ENCODE measurements at regions not wholly inside any gene's neighbourhood (a gene's known extent, or its start where the extent isn't known, plus 50 kb on each side); places are given as distances from the start of the nearest gene placed in this dataset.

- Histone ChIP-seq H3K36me3 (no peaks in the 10 kb centered on the region), H3K4me3 (no peak overlapping the region)
- intact Hi-C loops (cut with DNase I; ENCODE audit: low total_unique reads): no loop called here
Observed at GRCh38 chr5:158013303-158013702, 154.4 kb upstream of the CLINT1 start.

DNA sequence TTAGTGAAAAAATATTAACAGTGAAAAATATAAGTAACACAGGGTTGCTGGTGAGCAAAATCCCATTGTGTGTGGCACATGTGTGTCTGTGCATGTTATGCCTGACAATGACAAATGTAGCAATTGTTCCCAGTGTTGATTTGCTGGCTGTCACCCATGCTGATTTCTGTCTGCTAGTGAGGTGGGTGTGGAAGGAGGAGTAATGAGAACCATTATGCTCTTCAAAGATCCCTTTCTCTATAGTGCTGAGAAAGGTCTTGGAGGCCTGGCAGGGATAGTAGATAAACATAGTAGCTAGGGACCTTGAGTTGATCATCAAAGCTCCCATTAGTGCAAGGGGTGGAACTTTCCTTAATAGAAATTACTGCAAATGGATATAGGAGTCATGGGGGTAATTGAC lies 152.5 kb upstream of the CLINT1 start:
- intact Hi-C loops (cut with DNase I; ENCODE audit: low total_unique reads): no loop called here
- peaks cover 0 to 7% (median 3%) of the 10 kb centered on the region in 4 donors for H3K4me1 ChIP-seq
- no peak overlapping the region for H3K4me3 ChIP-seq
- TF ChIP-seq, protein P1, sequence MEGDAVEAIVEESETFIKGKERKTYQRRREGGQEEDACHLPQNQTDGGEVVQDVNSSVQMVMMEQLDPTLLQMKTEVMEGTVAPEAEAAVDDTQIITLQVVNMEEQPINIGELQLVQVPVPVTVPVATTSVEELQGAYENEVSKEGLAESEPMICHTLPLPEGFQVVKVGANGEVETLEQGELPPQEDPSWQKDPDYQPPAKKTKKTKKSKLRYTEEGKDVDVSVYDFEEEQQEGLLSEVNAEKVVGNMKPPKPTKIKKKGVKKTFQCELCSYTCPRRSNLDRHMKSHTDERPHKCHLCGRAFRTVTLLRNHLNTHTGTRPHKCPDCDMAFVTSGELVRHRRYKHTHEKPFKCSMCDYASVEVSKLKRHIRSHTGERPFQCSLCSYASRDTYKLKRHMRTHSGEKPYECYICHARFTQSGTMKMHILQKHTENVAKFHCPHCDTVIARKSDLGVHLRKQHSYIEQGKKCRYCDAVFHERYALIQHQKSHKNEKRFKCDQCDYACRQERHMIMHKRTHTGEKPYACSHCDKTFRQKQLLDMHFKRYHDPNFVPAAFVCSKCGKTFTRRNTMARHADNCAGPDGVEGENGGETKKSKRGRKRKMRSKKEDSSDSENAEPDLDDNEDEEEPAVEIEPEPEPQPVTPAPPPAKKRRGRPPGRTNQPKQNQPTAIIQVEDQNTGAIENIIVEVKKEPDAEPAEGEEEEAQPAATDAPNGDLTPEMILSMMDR (IDR thresholded peaks at IDR 0.05): no peak
- no peaks in the 10 kb centered on the region for H3K27me3 ChIP-seq
- no peak for DNase-seq
- H3K36me3 ChIP-seq: no peaks in the 10 kb centered on the region
- no peak overlapping the region for H3K27ac ChIP-seq
- H3K9me3 ChIP-seq: no peaks in the 10 kb centered on the region

More at GRCh38 chr5:158013303-158013702, 154.4 kb upstream of the CLINT1 start:
- Histone ChIP-seq H3K9me3 (no peaks in the 10 kb centered on the region), H3K27me3 (no peaks in the 10 kb centered on the region), H3K4me1 (peaks cover 0 to 12% (median 4%) of the 10 kb centered on the region in 4 donors), H3K27ac (no peak overlapping the region)
- TF ChIP-seq, protein P1 (IDR thresholded peaks at IDR 0.05): no peak
- no peak for DNase-seq

DNA sequence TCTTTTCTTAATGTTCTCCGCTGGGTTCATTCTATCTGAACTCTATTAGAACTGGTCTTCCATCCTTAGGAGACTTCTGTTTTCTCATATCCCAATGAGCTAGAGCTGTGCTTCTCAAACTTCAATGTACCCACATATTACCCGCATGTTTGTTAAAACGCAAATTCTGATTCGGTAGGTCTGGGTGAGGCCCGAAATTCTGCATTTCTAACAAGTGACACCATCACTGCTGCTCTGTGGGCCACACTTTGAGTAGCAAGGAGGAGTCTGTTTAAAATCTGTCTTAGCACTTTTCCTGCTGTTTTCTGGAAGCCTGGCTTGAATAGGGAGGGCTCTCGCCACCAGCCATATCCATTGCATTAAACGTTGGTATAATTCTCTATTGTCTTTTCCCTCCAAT lies 151.9 kb upstream of the CLINT1 start:
- Histone ChIP-seq H3K9me3 (peaks cover 0 to 4% (median 0%) of the 10 kb centered on the region in 3 donors), H3K4me3 (no peak overlapping the region), H3K4me1 (peaks cover 0 to 1% (median under 1%) of the 10 kb centered on the region in 4 donors), H3K27me3 (no peaks in the 10 kb centered on the region), H3K36me3 (no peaks in the 10 kb centered on the region), H3K27ac (no peak overlapping the region)
- intact Hi-C loops (cut with DNase I; ENCODE audit: low total_unique reads): no loop called here
- no peak for DNase-seq
- TF ChIP-seq, protein P1 (IDR thresholded peaks at IDR 0.05): no peak

DNA sequence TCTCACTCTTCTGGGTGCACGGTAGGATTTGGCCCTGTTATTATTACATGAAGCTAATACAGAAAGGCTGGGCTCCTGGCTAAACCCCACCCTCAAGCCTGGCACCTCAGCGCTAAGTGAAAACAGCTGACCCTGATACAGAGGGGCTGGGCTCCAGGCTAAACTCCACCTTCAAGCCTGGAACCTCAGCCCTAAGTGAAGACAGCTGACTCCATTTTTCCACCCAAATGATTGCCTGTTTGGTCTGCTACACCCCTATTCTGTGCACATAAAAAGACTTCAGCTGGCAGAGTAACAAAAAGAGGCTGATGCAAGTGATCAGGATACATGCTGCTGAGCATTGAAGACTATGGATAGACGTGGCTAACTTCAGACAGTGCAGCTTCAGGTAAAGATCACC lies 148.4 kb upstream of the CLINT1 start:
- H3K27ac ChIP-seq: no peak overlapping the region
- H3K4me1 ChIP-seq: no peaks in the 10 kb centered on the region
- peaks cover 0 to 4% (median 0%) of the 10 kb centered on the region in 3 donors for H3K9me3 ChIP-seq
- intact Hi-C loops (cut with DNase I; ENCODE audit: low total_unique reads): no loop called here
- no peak for DNase-seq
- H3K36me3 ChIP-seq: no peaks in the 10 kb centered on the region
- no peak overlapping the region for H3K4me3 ChIP-seq
- H3K27me3 ChIP-seq: no peaks in the 10 kb centered on the region
- TF ChIP-seq, protein P1 (IDR thresholded peaks at IDR 0.05): no peak

DNA sequence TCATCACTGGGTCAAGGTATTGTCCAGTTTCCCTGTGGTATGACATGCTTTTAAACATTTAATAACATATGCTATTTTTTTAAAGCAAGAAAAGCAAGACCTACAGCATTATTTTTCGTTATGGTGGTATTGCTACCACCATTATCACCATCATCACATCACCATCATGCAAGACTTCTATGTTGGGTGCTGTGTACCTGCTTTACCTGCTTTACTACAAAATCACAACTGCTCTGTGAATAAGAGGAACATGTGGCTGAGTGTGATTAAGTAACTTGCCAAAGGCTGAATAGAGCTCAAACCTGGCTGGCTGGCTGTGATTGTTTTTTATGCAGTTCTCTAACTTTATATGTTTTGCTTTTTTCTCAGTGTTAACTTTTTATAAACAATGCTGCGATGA lies 140.8 kb upstream of the CLINT1 start:
- TF ChIP-seq, protein P1 (IDR thresholded peaks at IDR 0.05): no peak
- DNase-seq: no peak
- Histone ChIP-seq H3K9me3 (no peaks in the 10 kb centered on the region), H3K36me3 (no peaks in the 10 kb centered on the region), H3K27me3 (no peaks in the 10 kb centered on the region), H3K4me1 (peaks cover 0 to 2% (median 0%) of the 10 kb centered on the region in 4 donors), H3K4me3 (no peak overlapping the region), H3K27ac (no peak overlapping the region)
- intact Hi-C loops (cut with DNase I; ENCODE audit: low total_unique reads): no loop called here

DNA sequence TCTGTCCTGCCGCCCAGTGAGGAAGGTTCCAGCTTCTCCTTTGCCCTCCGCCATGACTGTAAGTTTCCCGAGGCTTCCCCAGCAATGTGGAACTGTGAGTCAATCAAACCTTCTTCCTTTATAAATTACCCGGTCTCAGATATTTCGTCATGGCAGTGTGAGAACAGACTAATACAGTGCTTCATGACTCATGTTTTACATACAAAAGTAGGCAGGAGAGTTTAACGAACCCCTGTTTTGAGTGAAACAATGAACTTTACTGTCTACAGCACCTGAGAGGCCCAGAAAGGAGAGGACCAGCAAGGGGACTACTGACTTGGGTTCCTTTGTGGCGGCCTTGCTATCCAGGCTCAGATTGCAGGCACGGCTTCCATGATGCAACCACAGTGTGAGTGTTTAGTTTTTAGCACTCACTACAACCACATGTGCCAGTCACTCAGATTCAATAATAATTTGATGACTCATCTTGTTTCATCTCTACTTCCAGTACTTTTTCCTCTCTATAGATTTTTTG lies 139.1 kb upstream of the CLINT1 start:
- H3K27me3 ChIP-seq: no peaks in the 10 kb centered on the region
- no peaks in the 10 kb centered on the region for H3K9me3 ChIP-seq
- no peak for DNase-seq
- intact Hi-C loops (cut with DNase I; ENCODE audit: low total_unique reads): no loop called here
- TF ChIP-seq, protein P1 (IDR thresholded peaks at IDR 0.05): no peak
- H3K4me3 ChIP-seq: no peak overlapping the region
- H3K27ac ChIP-seq: no peak overlapping the region
- H3K4me1 ChIP-seq: peaks cover 0 to 4% (median 0%) of the 10 kb centered on the region in 4 donors
- H3K36me3 ChIP-seq: no peaks in the 10 kb centered on the region

Measured in tibial artery (tissue), 4 donors.